ENCODE measurements at regions not wholly inside any gene's neighbourhood (a gene's known extent, or its start where the extent isn't known, plus 50 kb on each side); places are given as distances from the start of the nearest gene placed in this dataset.
"Not testable (repeated sequence)": the region's sequence is repeated elsewhere in the genome, so short reads cannot be mapped to it uniquely, and the experiment has no call there.

GRCh38 chrY:25973746-25974145 is 351.8 kb downstream of the CDY1 start:
- H3K36me3 ChIP-seq (replicated peaks in 1 of 2; ENCODE audit: control insufficient read depth in 1 of 2, insufficient read depth in 2 of 2, low read length in 2 of 2); H3K4me3 ChIP-seq (replicated peaks in 1 of 3; ENCODE audit: insufficient read depth in 1 of 3, low read depth in 2 of 3, low read length in 3 of 3); ATAC-seq; FAIRE-seq; H3K9ac ChIP-seq (ENCODE audit: insufficient read depth, low read depth, low read length); H3K4me2 ChIP-seq (ENCODE audit: low read depth, low read length); DNase-seq (ENCODE audit: low spot score); H4K20me1 ChIP-seq (ENCODE audit: insufficient read depth, low read length); intact Hi-C loops (cut with micrococcal nuclease; ENCODE audit: unreplicated experiment); H3K27ac ChIP-seq (ENCODE audit: extremely low read length, insufficient read depth, low read length); in situ Hi-C loops (cut with HindIII; ENCODE audit: extremely low pct_ligation_motif_present, low pct_unique_long_range_greater_than_20kb); H3K79me2 ChIP-seq (ENCODE audit: insufficient read depth, low read length); CTCF ChIA-PET (ENCODE audit: low intra/inter-chr PET ratio, low total read pairs); H2AFZ ChIP-seq (ENCODE audit: low read length); H3K9me3 ChIP-seq (ENCODE audit: low read length); H3K4me1 ChIP-seq (ENCODE audit: insufficient read depth, low read length); POLR2A ChIA-PET; H3K27me3 ChIP-seq (ENCODE audit: control insufficient read depth in 1 of 2, insufficient read depth in 2 of 2, low read length in 2 of 2); BruUV-seq (replicated peaks): not testable (repeated sequence)
- WGBS (ENCODE audit: low lambda C conversion rate): no CpG with 5 or more reads among the region's 2 CpGs

- H4K20me1 ChIP-seq (ENCODE audit: insufficient read depth, low read length); H3K27me3 ChIP-seq (ENCODE audit: control insufficient read depth in 1 of 2, insufficient read depth in 2 of 2, low read length in 2 of 2); intact Hi-C loops (cut with micrococcal nuclease; ENCODE audit: unreplicated experiment); CTCF ChIA-PET (ENCODE audit: low intra/inter-chr PET ratio, low total read pairs); H3K4me3 ChIP-seq (replicated peaks in 1 of 3; ENCODE audit: insufficient read depth in 1 of 3, low read depth in 2 of 3, low read length in 3 of 3); POLR2A ChIA-PET; H3K9ac ChIP-seq (ENCODE audit: insufficient read depth, low read depth, low read length); FAIRE-seq; H3K4me2 ChIP-seq (ENCODE audit: low read depth, low read length); in situ Hi-C loops (cut with HindIII; ENCODE audit: extremely low pct_ligation_motif_present, low pct_unique_long_range_greater_than_20kb); H3K79me2 ChIP-seq (ENCODE audit: insufficient read depth, low read length); H3K9me3 ChIP-seq (ENCODE audit: low read length); H3K27ac ChIP-seq (ENCODE audit: extremely low read length, insufficient read depth, low read length); DNase-seq (ENCODE audit: low spot score); H3K36me3 ChIP-seq (replicated peaks in 1 of 2; ENCODE audit: control insufficient read depth in 1 of 2, insufficient read depth in 2 of 2, low read length in 2 of 2); H3K4me1 ChIP-seq (ENCODE audit: insufficient read depth, low read length); H2AFZ ChIP-seq (ENCODE audit: low read length); BruUV-seq (replicated peaks): not testable (repeated sequence)
- WGBS (ENCODE audit: low lambda C conversion rate): no CpG with 5 or more reads among the region's 11 CpGs
- peak; percentile 55 for ATAC-seq
Observed at GRCh38 chrY:25987720-25988119, 365.8 kb downstream of the CDY1 start.

- H4K20me1 ChIP-seq (ENCODE audit: insufficient read depth, low read length); DNase-seq (ENCODE audit: low spot score); BruUV-seq (replicated peaks); intact Hi-C loops (cut with micrococcal nuclease; ENCODE audit: unreplicated experiment); H3K4me2 ChIP-seq (ENCODE audit: low read depth, low read length); H3K36me3 ChIP-seq (replicated peaks in 1 of 2; ENCODE audit: control insufficient read depth in 1 of 2, insufficient read depth in 2 of 2, low read length in 2 of 2); in situ Hi-C loops (cut with HindIII; ENCODE audit: extremely low pct_ligation_motif_present, low pct_unique_long_range_greater_than_20kb); H2AFZ ChIP-seq (ENCODE audit: low read length); H3K9ac ChIP-seq (ENCODE audit: insufficient read depth, low read depth, low read length); H3K4me1 ChIP-seq (ENCODE audit: insufficient read depth, low read length); H3K9me3 ChIP-seq (ENCODE audit: low read length); H3K27me3 ChIP-seq (ENCODE audit: control insufficient read depth in 1 of 2, insufficient read depth in 2 of 2, low read length in 2 of 2); POLR2A ChIA-PET; H3K79me2 ChIP-seq (ENCODE audit: insufficient read depth, low read length); H3K27ac ChIP-seq (ENCODE audit: extremely low read length, insufficient read depth, low read length); CTCF ChIA-PET (ENCODE audit: low intra/inter-chr PET ratio, low total read pairs); FAIRE-seq; ATAC-seq; H3K4me3 ChIP-seq (replicated peaks in 1 of 3; ENCODE audit: insufficient read depth in 1 of 3, low read depth in 2 of 3, low read length in 3 of 3): not testable (repeated sequence)
Observed at GRCh38 chrY:25999848-26000247, 377.9 kb downstream of the CDY1 start.

GRCh38 chrY:26047365-26047764 is 425.4 kb downstream of the CDY1 start:
- H3K4me1 ChIP-seq (ENCODE audit: insufficient read depth, low read length); H3K27ac ChIP-seq (ENCODE audit: extremely low read length, insufficient read depth, low read length); DNase-seq (ENCODE audit: low spot score); H4K20me1 ChIP-seq (ENCODE audit: insufficient read depth, low read length); H3K9ac ChIP-seq (ENCODE audit: insufficient read depth, low read depth, low read length); BruUV-seq (replicated peaks); CTCF ChIA-PET (ENCODE audit: low intra/inter-chr PET ratio, low total read pairs); H3K36me3 ChIP-seq (replicated peaks in 1 of 2; ENCODE audit: control insufficient read depth in 1 of 2, insufficient read depth in 2 of 2, low read length in 2 of 2); H2AFZ ChIP-seq (ENCODE audit: low read length); H3K27me3 ChIP-seq (ENCODE audit: control insufficient read depth in 1 of 2, insufficient read depth in 2 of 2, low read length in 2 of 2); H3K9me3 ChIP-seq (ENCODE audit: low read length); H3K79me2 ChIP-seq (ENCODE audit: insufficient read depth, low read length); POLR2A ChIA-PET; ATAC-seq; H3K4me2 ChIP-seq (ENCODE audit: low read depth, low read length); intact Hi-C loops (cut with micrococcal nuclease; ENCODE audit: unreplicated experiment); FAIRE-seq; H3K4me3 ChIP-seq (replicated peaks in 1 of 3; ENCODE audit: insufficient read depth in 1 of 3, low read depth in 2 of 3, low read length in 3 of 3); in situ Hi-C loops (cut with HindIII; ENCODE audit: extremely low pct_ligation_motif_present, low pct_unique_long_range_greater_than_20kb): not testable (repeated sequence)
- WGBS (ENCODE audit: low lambda C conversion rate): no CpG with 5 or more reads among the region's 3 CpGs

GRCh38 chrY:26057949-26058348 is 436.0 kb downstream of the CDY1 start:
- DNase-seq (ENCODE audit: low spot score); FAIRE-seq; H3K9ac ChIP-seq (ENCODE audit: insufficient read depth, low read depth, low read length); H3K4me3 ChIP-seq (replicated peaks in 1 of 3; ENCODE audit: insufficient read depth in 1 of 3, low read depth in 2 of 3, low read length in 3 of 3); intact Hi-C loops (cut with micrococcal nuclease; ENCODE audit: unreplicated experiment); H3K9me3 ChIP-seq (ENCODE audit: low read length); H3K79me2 ChIP-seq (ENCODE audit: insufficient read depth, low read length); H3K27ac ChIP-seq (ENCODE audit: extremely low read length, insufficient read depth, low read length); H2AFZ ChIP-seq (ENCODE audit: low read length); H3K4me2 ChIP-seq (ENCODE audit: low read depth, low read length); H4K20me1 ChIP-seq (ENCODE audit: insufficient read depth, low read length); H3K4me1 ChIP-seq (ENCODE audit: insufficient read depth, low read length); CTCF ChIA-PET (ENCODE audit: low intra/inter-chr PET ratio, low total read pairs); H3K27me3 ChIP-seq (ENCODE audit: control insufficient read depth in 1 of 2, insufficient read depth in 2 of 2, low read length in 2 of 2); ATAC-seq; BruUV-seq (replicated peaks); H3K36me3 ChIP-seq (replicated peaks in 1 of 2; ENCODE audit: control insufficient read depth in 1 of 2, insufficient read depth in 2 of 2, low read length in 2 of 2); in situ Hi-C loops (cut with HindIII; ENCODE audit: extremely low pct_ligation_motif_present, low pct_unique_long_range_greater_than_20kb); POLR2A ChIA-PET: not testable (repeated sequence)
- no CpG with 5 or more reads among the region's 2 CpGs for WGBS (ENCODE audit: low lambda C conversion rate)

Data from HepG2 (cell line).